ENCODE measurements at regions not wholly inside any gene's neighbourhood (a gene's known extent, or its start where the extent isn't known, plus 50 kb on each side); places are given as distances from the start of the nearest gene placed in this dataset.
A peak's percentile ranks its signal among the peaks of the same experiment; 100 is the strongest.

DNA sequence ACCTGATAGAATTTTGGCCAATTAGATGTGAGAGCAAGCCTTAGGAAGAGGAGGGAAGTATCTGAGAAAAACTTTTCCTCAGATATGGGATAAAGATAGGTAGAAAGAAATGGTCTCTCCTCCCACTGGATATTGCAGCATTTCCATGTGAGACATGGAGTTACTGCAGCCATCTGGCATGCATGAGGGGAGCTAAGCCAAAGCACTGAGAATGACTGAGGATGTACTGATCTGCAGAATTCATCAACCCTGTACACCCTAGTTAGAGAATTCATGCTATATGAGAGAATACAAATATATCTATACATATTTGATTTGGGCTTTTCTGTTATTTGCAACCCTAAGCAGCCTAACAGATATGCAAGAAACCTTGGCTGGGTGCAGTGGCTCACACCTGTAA is 52.5 kb upstream of the RPL34 start:
- DNase-seq, result no peak
- no peaks in the 10 kb centered on the region for H3K27me3 ChIP-seq
- TF ChIP-seq EP300 (IDR thresholded peaks at IDR 0.05), result no peak
- no peak for TF ChIP-seq POLR2A (IDR thresholded peaks at IDR 0.05)
- no peak for TF ChIP-seq POLR2AphosphoS5 (IDR thresholded peaks at IDR 0.05)
- TF ChIP-seq, protein P1, sequence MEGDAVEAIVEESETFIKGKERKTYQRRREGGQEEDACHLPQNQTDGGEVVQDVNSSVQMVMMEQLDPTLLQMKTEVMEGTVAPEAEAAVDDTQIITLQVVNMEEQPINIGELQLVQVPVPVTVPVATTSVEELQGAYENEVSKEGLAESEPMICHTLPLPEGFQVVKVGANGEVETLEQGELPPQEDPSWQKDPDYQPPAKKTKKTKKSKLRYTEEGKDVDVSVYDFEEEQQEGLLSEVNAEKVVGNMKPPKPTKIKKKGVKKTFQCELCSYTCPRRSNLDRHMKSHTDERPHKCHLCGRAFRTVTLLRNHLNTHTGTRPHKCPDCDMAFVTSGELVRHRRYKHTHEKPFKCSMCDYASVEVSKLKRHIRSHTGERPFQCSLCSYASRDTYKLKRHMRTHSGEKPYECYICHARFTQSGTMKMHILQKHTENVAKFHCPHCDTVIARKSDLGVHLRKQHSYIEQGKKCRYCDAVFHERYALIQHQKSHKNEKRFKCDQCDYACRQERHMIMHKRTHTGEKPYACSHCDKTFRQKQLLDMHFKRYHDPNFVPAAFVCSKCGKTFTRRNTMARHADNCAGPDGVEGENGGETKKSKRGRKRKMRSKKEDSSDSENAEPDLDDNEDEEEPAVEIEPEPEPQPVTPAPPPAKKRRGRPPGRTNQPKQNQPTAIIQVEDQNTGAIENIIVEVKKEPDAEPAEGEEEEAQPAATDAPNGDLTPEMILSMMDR (IDR thresholded peaks at IDR 0.05), result no peak

DNA sequence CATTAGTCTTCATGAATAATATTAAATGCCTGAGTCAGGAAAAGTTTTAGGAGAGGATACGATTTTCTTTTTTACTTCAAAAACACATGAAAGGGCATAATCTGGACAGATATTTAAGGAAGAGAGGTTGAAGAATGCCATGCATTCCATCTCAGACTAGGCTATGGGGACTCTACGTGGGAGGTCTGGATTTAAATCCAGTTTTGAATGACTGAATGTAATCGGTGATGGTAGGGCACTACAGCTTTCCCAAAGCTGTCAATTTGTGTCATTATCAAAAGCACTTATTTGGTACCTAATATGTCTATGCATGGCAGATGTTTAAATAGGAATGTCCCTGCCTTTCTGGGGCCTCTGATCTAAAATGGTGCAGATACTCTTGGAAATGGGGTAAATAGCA is 59.3 kb upstream of the RPL34 start:
- no peaks in the 10 kb centered on the region for H3K9me3 ChIP-seq
- no peak for DNase-seq
- peaks cover 0 to 12% (median 8%) of the 10 kb centered on the region in 4 donors for H3K4me1 ChIP-seq
- no peak for ATAC-seq (ENCODE audit: low FRiP score in 2 of 2)
- no peaks in the 10 kb centered on the region for H3K27me3 ChIP-seq
- no peaks in the 10 kb centered on the region for H3K36me3 ChIP-seq
- TF ChIP-seq EP300 (IDR thresholded peaks at IDR 0.05) (no peak), POLR2A (IDR thresholded peaks at IDR 0.05) (no peak)
- TF ChIP-seq, protein P1 (IDR thresholded peaks at IDR 0.05), result no peak
- WGBS, 2 donors, result 59 to 60% methylated on average over 3 of the region's 3 CpGs
- H3K27ac ChIP-seq, result peak overlapping the region in 2 of 4 donors; percentile 35 to 44
- H3K4me3 ChIP-seq, result no peak overlapping the region

More for the DNA sequence above, 52.5 kb upstream of the RPL34 start:
- ATAC-seq (ENCODE audit: low FRiP score in 2 of 2), result no peak
- H3K9me3 ChIP-seq, result no peaks in the 10 kb centered on the region
- no peak overlapping the region for H3K4me3 ChIP-seq
- H3K27ac ChIP-seq, result no peak overlapping the region
- no peaks in the 10 kb centered on the region for H3K36me3 ChIP-seq
- H3K4me1 ChIP-seq, result peaks cover 0 to 4% (median 1%) of the 10 kb centered on the region in 4 donors

DNA sequence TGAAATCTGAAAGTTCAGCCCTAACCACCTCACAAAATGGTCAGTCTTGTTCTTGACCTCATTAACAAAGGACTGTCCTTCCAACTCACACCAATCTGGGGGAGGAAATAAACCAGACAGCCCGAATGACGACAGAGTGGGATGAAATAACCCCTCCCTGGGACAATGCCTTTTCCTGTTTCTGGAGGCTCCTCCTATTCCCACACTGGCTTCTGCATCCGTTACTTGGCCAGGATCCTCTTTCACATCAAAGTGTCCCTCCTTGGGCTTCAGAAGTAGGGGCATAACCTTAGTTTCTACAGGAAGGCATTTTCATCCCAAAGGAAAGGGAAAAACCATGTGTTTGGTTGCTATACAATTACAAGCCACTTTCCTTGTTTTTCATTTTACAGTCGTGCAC is 59.8 kb upstream of the RPL34 start:
- 42 to 46% methylated on average over 4 of the region's 4 CpGs for WGBS, 2 donors
- H3K9me3 ChIP-seq, result no peaks in the 10 kb centered on the region
- H3K36me3 ChIP-seq, result no peaks in the 10 kb centered on the region
- H3K27ac ChIP-seq, result peak overlapping the region in 3 of 4 donors; percentile 44 to 46 (median 46)
- TF ChIP-seq POLR2AphosphoS5 (IDR thresholded peaks at IDR 0.05) (peak in 1 of 2 donors; percentile 48), EP300 (IDR thresholded peaks at IDR 0.05) (no peak), POLR2A (IDR thresholded peaks at IDR 0.05) (no peak)
- TF ChIP-seq, protein P1 (IDR thresholded peaks at IDR 0.05), result no peak
- H3K4me3 ChIP-seq, result no peak overlapping the region
- ATAC-seq (ENCODE audit: low FRiP score in 2 of 2), result peak in 1 of 2 donors; percentile 67
- peaks cover 0 to 12% (median 8%) of the 10 kb centered on the region in 4 donors for H3K4me1 ChIP-seq
- DNase-seq, result peak in 1 of 2 donors; percentile 25
- no peaks in the 10 kb centered on the region for H3K27me3 ChIP-seq

DNA sequence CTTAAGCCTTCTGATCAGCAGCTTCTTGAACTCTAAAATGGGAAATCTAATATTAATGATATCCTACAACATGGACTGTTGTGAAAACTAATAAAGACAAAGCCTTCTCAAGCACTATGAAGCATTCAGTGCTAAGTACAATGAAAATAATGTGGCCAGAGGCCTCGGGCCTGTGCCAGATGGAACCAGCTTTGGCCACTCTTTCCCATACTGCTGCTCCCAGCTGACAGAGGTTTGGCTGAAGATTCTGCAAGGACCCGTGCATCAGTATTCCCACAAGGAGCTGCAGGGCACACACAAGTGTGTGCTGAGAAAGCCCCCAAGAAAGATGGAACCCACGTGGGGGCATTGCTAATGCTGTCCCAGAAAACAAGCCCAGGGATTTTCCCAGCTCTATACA is 60.5 kb upstream of the RPL34 start:
- ATAC-seq (ENCODE audit: low FRiP score in 2 of 2), result no peak
- peak overlapping the region in 3 of 4 donors; percentile 44 to 46 (median 46) for H3K27ac ChIP-seq

More for the DNA sequence above, 60.5 kb upstream of the RPL34 start:
- H3K36me3 ChIP-seq, result no peaks in the 10 kb centered on the region
- TF ChIP-seq EP300 (IDR thresholded peaks at IDR 0.05) (no peak), POLR2AphosphoS5 (IDR thresholded peaks at IDR 0.05) (no peak), POLR2A (IDR thresholded peaks at IDR 0.05) (no peak)
- TF ChIP-seq, protein P1 (IDR thresholded peaks at IDR 0.05), result no peak
- no peaks in the 10 kb centered on the region for H3K9me3 ChIP-seq
- no peak overlapping the region for H3K4me3 ChIP-seq
- 63 to 83% methylated on average over 3 of the region's 3 CpGs for WGBS, 2 donors
- no peak for DNase-seq
- H3K4me1 ChIP-seq, result peaks cover 0 to 12% (median 8%) of the 10 kb centered on the region in 4 donors
- no peaks in the 10 kb centered on the region for H3K27me3 ChIP-seq
